GM18507 (cell line): ENCODE measurements at regions not wholly inside any gene's neighbourhood (a gene's known extent, or its start where the extent isn't known, plus 50 kb on each side); places are given as distances from the start of the nearest gene placed in this dataset.
A peak's percentile ranks its signal among the peaks of the same experiment; 100 is the strongest.
"Not testable (repeated sequence)": the region's sequence is repeated elsewhere in the genome, so short reads cannot be mapped to it uniquely, and the experiment has no call there.

Experiments
- DNase-seq: peaks from one replicate; pipeline ENCODE4 v3.0.0; 2011; ENCODE audit warnings: low read depth; ENCODE audit not compliant: insufficient read length; ENCODE audit errors: extremely low spot score
- FAIRE-seq: peaks from 2 replicates; lab custom pipeline; 2011; peaks lifted over from hg19 to GRCh38; lab: Jason Lieb, UNC

DNA sequence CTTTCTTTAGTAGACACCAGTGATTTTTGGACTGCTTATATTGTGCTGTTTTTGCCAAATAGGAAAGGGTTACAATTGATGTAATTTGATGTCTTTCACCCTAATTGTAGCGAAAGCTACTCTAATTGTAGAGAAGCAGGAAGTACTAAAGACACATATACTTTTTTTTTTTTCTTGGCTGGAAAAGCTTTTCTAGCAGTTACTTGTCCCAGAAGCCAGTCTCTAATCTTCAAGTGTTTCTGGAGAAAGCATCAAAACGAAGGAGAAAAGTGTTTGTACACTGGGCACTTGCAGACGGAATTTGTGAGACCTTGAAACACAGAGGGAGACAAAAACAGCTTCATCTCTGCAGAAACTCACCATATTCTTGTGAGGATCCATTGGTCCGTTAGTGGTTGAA lies 616.5 kb upstream of the LCORL start:
- FAIRE-seq (no peak), DNase-seq (no peak)

- FAIRE-seq (no peak), DNase-seq (no peak)
Observed at GRCh38 chr4:18636001-18636585, 614.5 kb upstream of the LCORL start.

DNA sequence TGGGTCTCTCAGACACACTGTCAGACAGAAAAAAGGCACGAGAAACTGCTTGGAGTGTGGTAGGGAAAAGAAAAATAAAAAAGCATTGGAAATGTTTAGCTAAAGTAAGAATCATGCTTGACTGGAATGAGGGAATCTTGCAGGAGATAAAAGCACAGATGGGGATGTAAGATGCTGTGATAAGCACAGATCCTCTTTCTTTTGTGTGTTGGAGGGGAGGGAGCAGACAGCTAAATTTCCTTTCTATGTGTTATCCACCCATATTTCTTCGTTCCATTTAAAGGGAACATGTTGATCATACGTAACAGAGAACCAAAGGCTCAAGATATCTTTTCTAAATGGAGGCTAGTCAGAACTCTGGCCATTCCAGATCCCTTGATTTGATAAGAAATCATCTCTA lies 614.0 kb upstream of the LCORL start:
- no peak for FAIRE-seq
- no peak for DNase-seq

DNA sequence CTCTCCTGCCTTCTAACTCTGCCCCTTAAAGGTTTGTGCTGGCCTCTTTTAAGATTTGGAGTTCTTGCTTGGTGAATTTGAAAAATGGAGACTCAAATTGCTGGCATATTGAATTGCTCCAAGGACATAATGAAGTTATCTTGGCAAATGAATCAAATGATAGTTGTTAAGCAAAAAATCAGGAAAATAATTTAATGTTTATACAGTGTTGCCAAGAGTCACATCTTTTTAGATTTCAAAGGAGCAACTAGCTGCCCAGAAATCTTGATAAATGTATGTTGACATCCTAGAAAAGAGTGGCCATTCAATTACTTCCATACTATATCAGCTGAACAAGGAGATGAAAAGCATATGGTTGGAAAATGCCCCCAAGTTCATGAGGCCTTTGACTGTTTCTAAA lies 610.0 kb upstream of the LCORL start:
- FAIRE-seq (no peak), DNase-seq (no peak)

DNA sequence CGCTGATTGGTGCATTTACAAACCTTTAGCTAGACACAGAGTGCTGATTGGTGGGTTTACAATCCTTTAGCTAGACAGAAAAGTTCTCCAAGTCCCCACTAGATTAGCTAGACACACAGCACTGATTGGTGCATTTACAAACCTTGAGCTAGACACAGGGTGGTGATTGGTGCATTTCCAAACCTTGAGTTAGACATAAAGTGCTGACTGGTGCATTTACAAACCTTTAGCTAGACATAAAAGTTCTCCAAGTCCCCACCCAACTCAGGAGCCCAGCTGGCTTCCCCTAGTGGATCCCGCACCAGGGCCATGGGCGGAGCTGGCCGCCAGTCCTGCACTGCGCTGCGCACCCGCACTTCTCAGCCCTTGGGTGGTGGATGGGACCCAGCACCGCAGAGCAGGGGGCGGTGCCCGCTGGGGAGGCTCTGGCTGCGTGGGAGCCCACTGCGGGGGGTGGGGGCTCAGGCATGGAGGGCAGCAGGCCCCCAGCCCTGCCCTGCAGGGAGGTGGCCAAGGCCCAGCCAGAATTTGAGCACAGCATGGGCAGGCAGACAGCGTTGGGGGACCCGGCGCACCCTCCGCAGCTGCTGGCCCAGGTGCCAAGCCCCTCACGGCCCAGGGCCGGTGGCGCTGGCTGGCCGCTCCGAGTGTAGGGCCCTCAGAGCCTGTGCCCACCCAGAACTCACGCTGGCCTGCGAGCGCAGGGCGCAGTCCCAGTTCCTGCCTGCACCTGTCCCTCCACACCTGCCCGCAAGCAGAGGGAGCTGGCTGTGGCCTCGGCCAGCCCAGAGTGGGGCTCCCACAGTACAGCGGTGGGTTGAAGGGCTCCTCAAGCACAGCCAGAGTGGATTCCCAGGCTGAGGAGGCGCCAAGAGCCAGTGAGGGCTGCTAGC lies 608.9 kb upstream of the LCORL start:
- FAIRE-seq (no peak), DNase-seq (no peak)

DNA sequence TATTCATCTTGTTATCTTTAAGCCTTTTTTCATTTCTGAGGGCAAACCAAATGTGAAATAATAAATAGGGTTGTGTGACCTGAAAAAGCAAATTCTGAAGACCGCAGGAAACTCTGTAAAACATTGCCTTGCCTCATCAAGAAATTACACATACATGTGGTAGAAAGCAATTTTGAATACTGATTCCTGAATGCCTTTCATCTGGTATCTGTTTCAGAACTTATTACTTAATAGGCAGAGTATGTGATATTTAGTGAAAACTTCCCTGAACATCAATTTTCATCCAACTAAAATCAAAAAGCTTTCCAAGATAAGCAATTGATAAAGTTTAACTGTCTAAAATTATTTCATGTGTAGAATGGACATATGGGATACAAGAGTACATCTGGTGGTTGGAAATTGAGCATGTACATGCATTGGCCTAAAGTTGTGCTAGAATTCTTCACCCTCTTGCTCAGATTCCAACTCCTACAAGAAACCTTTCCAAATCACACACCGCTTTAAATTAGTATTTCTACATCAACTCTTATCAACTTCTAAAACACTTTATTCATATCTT lies 606.0 kb upstream of the LCORL start:
- no peak for FAIRE-seq
- DNase-seq, result no peak

DNA sequence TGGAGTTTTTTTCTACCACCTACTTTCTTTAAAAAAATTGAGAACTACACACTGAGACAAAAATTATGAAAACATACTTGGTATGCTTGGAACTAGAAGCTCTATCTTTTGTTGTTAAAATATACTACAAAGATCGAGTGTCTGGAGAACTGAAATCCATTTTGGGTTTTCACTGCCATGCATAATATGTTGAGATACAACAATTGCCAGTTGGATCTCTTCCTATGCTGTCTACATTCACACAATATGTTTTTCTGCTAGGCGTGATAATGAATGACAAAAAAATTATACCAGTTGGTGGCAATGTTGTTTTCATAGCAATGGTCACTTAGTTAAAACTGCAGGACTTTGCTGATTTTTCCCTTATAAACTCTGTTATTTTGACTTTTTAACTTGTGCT lies 605.4 kb upstream of the LCORL start:
- DNase-seq, result no peak
- FAIRE-seq, result no peak

GRCh38 chr4:18626366-18626765 lies 604.8 kb upstream of the LCORL start:
- DNase-seq, result no peak

GRCh38 chr4:18621186-18621585 lies 599.6 kb upstream of the LCORL start:
- FAIRE-seq (no peak), DNase-seq (no peak)

More at GRCh38 chr4:18626366-18626765, 604.8 kb upstream of the LCORL start:
- no peak for FAIRE-seq

DNA sequence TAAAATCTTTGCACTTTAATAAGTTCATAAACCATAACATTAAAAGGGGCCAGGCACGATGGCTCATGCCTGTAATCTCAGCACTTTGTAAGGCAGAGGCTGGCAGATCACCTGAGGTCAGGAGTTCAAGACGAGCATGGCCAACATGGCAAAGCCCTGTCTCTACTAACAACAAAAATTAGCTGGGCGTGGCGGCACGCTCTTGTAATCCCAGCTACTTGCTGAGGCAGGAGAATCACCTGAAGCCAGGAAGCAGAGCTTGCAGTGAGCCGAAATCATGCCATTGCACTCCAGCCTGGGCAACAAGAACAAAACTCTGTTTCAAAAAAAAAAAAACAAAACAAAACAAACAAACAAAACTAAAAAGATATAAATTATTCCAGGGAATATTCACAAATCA lies 595.2 kb upstream of the LCORL start:
- no peak for FAIRE-seq

GRCh38 chr4:18611026-18611425 lies 589.5 kb upstream of the LCORL start:
- no peak for DNase-seq
- no peak for FAIRE-seq

More for the DNA sequence above, 595.2 kb upstream of the LCORL start:
- no peak for DNase-seq

- DNase-seq, result no peak
- no peak for FAIRE-seq
Observed at GRCh38 chr4:18608908-18609533, 587.5 kb upstream of the LCORL start.

DNA sequence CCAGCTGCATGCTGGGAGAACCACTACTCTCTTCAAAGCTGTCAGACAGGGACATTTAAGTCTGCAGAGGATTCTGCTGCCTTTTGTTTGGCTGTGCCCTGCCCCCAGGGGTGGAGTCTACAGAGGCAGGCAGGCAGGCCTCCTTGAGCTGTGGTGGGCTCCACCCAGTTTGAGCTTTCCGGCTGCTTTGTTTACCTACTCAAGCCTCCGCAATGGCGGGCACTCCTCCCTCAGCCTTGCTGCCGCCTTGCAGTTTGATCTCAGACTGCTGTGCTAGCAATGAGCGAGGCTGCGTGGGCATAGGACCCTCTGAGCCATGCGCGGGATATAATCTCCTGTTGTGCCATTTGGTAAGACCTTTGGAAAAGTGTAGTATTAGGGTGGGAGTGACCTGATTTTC lies 581.1 kb upstream of the LCORL start:
- not testable (repeated sequence) for DNase-seq, FAIRE-seq

DNA sequence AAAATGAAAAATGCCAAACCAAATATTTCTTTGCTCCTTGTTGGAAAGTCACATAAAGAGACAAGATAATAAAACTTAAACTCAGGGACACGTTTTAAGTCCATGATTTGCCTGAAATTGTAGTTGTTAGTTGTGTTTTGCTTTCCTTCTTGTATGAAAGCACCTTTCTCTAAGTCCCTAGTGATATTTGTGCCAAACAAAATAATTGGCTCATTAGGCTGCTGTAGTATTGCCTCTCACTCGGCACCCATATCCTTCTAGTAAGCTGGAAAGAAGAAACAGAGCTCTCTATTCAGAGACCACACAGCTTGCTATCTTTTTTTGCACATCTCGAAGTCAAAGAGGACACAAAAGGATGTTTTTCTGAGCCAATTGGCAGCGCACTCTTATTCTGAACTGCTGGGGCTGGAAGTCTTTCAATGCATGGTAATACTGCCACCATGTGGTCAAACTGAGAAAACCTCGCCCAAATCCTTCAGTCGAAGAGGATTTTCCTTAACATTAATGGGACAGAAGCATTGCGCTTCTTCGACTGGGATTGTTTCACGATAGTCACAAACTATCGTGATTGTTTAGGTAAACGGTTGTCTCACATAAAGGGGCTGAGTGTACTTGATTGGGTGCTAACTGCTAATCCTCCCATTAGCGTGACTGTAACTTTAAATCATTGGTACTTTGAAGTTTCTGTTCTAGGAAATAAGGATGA lies 571.9 kb upstream of the LCORL start:
- FAIRE-seq, result peak; percentile 89
- DNase-seq, result peak; percentile 37

- FAIRE-seq, result no peak
- no peak for DNase-seq
Observed at GRCh38 chr4:18582841-18583240, 561.3 kb upstream of the LCORL start.

- DNase-seq (no peak), FAIRE-seq (no peak)
Observed at GRCh38 chr4:18578307-18578706, 556.8 kb upstream of the LCORL start.

- no peak for FAIRE-seq
Observed at GRCh38 chr4:18572481-18572880, 550.9 kb upstream of the LCORL start.

GRCh38 chr4:18571301-18571761 lies 549.8 kb upstream of the LCORL start:
- DNase-seq, result no peak
- no peak for FAIRE-seq

More at GRCh38 chr4:18572481-18572880, 550.9 kb upstream of the LCORL start:
- DNase-seq, result no peak

DNA sequence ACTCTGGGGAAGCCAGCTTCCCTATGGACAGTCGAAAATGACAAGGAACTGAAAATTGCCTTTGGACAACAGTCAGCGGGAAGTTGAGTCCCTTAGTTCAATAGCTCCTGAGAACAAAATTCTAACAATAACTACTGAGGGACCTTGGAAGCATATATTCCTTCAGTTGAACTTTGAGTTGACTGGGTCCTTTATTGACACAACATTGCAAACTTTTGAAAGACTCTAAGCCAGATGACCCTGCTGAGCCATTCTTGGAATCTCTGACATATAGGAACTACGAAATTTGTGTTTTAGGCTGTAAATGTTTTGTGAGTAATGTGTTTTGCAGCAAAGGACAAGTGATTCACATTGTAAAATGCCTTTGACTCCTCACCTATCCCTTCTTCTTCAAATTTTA lies 548.8 kb upstream of the LCORL start:
- no peak for DNase-seq
- no peak for FAIRE-seq

- DNase-seq (no peak), FAIRE-seq (no peak)
Observed at GRCh38 chr4:18568600-18568999, 547.0 kb upstream of the LCORL start.
